GM19372 (cell line): ENCODE measurements at regions not wholly inside any gene's neighbourhood (a gene's known extent, or its start where the extent isn't known, plus 50 kb on each side); places are given as distances from the start of the nearest gene placed in this dataset.

Source experiments
- ATAC-seq: cut with Tn5 transposase; IDR thresholded peaks from one replicate; pipeline ENCODE4 v1.9.1; 2021; ENCODE audit warnings: mild to moderate bottlenecking, low read depth, moderate library complexity; ENCODE audit not compliant: unreplicated experiment

- no peak for ATAC-seq
Observed at GRCh38 chr2:199631129-199631528, 173.4 kb upstream of the SATB2 start.

DNA sequence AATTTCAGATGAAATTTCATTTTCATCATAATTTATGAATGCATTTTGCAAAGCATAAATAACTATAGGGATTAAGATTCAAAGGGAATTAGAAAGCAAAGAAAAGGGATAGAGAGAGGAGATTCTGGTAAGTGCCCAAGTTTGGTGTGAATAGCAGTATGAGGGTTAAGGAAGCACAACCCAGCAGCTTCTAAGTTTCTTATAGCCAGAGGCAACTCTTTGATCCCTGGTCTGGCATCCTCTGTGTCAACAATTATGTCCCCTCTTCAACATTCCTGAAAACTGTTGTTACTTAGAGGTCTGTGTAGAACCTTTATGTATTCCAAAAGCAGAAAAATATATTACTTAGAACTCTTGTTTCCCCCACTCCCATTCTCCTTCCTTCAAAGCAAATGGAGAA is 171.6 kb upstream of the SATB2 start:
- ATAC-seq = no peak

DNA sequence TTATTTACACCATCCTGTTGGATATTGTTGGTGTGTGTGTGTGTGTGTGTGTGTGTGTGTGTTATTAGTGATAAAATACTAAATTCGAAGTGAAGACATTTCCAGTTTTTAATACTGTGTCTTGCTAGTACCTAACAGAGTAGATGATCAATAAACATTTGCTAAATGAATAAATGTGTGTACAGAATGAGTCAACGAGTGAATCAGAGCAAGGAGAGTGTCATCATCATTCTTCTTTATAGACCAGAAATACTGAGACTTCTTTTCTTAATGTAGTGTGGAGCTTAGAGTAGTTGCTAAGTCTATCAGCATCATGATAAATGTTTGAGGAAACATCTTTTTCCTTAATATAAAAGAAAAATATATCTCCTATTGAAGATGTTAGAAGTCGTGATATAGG is 169.7 kb upstream of the SATB2 start:
- ATAC-seq = no peak

DNA sequence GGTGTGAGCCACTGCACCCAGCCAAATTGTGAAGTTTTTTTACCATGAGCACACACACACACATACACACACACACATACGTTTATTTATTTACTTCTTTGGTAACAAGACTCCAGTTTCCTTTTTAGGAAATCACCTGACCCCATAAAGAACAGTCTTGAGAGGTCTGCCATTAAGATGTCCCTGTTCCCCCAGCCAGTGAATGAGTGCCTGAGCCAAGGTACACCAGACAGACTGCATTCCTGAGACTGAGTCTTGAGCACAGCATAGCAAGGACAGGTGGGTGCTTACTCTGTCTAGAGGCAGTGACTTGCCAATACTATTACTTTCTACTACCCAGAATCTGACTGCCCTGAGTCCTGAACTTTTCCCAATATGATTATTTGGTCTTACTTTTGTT is 167.2 kb upstream of the SATB2 start:
- no peak for ATAC-seq

GRCh38 chr2:199612509-199613130 is 154.9 kb upstream of the SATB2 start:
- ATAC-seq = no peak

DNA sequence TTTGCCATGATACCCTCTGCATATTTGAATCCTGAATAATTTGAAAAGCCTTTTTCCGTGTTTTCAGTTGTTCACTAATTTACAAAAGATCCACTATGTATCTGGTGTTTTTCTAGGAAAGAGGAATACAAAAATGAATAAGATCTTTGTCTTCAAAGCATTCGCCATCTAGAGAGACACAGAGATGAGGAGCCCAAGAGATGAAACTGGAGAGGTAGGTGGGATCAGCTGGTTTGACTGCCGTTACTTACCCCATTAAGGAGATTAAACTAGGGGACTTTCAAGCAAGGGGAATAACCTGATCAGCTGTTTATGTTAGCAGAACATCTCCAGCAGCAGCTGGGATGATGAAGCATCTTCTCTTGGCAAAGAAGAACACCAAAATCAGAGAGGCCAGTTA is 150.2 kb upstream of the SATB2 start:
- no peak for ATAC-seq

DNA sequence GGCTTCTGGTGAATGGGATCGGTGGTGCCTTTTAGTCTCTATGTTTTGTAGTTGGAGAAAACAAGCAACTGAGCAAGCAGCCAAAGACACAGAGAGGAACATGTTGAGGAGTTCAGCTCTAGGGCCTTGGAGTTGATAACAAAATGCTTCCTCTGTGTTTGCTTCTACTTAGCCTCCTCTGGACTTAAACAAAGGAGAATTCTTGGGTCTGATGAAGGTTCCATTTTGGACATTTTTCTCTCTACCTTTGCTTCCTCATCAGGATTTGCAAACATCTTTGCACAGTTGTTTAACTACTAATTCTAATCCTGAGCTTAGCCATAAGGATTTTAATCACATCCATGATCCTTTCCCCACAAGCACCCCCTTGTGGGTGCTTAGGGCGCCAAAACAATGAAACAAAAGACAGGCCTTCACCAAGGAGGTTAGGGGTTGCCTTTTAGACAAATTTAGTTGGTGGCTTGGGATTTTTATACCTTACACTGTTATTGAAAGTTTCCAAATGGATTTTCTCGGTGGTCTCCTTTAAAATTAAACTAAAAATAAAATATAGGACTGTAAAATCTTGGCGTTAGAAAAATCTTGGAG is 148.5 kb upstream of the SATB2 start:
- ATAC-seq = no peak

DNA sequence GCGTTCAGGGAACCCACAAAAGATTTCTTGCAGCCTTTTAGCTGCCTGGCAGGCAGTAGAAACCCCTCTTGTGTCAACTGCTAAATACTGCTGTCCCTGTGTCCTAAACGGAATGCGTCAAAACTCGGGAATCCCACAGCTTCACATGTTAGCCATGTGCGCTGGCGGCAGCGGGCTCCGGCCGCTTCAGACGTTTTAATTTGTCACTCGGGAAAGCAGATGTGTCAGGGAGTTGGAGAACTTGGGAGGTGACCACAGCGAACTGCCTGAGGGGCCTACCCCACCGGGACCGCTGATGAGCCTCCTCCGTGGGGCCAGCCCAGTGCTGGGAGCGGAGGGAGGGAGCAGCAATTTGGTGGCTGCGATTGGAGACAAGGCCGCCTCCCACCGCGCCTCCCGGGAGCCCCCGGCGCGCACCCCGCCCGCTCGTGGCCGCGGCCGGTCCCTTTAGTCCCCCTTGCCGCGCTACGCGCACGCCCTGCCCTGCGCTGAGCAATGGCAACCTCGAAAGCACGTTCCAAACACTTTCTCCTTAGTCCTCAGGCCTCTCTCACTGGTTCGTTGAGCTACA is 146.1 kb upstream of the SATB2 start:
- no peak for ATAC-seq

DNA sequence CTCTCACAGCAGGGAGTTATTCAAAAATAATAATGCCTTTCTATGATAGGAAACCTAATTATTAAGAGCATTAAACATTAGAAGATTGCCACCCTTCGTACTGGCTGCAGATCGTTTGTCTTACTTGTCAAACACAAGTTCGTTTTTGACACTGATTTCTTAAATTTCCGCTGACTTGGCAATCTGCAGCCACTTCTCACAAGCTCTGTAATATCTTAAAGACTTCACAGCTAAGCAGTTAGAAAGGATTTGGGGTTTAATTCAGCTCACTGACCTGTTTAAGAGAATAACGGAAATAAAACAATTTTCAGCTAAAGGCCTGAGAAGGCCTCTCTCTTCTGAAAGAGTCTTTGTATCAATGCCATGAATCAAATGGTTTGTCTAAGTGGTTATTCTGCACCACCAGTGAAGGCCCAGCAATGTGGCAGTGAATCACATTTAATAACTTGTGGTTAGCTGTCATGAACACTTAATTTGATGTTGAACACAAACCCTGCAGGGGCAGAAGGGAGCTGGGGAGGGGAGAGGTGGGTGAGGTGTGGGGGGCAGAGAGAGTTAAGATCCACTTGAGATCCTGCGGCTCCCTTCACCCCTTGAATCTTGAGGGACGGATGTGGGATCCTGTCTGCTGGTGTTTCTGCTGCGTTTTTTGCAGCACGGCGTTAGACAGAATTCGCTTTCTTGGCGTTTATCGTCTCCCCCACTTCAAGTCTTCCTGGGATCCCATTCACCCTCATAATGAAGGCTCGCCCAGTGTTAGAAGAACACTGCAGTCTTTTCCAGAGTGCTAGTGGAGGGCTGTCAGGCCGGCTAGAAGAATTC is 145.4 kb upstream of the SATB2 start:
- no peak for ATAC-seq

DNA sequence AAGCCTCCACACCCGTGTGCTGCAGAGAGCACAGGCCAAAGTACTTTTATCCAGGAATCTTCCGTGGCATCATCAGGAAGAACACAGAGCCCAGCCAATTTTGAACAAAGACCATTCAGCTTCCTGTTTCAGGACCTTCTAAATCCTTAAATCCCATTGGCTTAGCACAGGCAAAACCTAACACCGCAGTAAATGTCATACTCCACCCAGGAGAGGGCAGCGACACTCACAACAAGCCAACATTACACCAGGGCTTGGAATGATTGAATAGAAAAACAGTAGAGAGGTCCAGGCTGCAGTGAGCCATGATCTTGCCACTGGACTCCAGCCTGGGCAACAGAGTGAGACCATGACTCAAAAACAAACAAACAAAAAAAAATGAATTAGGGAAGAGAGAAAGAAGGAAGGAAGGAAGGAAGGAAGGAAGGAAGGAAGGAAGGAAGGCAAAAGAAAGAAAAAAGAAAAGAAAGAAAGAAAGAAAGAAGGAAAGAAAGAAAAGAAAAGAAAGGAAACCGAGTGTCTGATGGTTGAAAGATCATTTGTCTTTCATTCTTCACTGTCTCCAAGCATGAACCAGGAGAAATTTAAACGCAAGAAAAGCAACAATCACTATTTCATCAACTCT is 144.6 kb upstream of the SATB2 start:
- ATAC-seq = no peak

DNA sequence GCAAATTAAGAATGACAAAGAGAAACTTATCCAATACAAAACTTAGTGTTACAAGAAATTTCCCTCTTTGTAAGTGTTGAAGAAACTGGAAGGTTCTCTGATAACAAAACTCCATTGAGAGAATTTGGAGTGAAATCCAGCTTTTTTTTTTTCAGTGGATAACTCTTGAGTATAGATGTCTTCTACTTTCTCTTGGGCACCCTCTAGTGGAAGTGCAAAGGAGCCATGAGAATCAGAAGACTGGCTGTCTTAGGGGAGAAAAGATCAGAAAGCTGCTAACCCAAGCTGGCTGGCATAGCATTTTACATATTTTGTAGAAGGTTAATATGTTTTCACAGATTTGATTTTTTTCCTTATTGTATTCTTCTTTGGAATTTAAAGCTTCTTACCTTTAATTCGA is 138.8 kb upstream of the SATB2 start:
- ATAC-seq = no peak

DNA sequence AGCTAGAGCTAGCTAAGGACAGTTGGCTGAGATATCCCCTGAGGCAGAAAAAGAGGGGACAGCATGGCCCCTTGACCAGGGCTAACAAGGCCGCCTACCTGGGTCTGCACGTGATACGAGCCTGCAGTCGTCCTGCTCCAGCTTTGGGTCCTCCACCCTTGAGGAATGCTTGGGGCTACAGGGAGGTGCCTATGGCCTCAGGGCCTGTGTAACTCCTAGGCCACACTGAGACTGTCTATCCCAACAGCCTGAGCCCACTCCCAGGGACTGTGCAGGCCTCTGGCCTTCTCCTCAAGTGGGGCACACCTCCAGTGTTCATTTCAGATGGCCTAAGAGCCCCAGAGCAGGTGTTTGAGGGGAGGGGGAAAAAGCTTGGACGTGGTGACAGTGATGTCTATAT is 136.7 kb upstream of the SATB2 start:
- ATAC-seq = no peak

DNA sequence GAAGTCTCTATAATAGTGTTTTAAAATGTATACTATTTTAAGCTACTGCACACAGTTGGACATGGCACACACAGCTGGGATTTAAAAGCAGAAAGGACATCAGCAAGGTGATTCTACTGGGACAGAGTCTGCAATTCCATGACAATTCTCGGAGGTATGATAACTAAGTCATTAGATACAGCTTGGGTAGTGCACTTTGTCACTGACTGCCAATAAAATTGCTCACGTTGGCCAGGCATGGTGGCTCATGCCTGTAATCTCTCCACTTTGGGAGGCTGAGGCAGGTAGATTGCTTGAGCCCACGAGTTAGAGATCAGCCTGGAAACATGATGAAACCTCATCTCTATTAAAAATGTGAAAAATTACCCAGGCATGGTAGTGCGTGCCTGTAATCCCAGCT is 134.1 kb upstream of the SATB2 start:
- ATAC-seq = no peak

GRCh38 chr2:199590321-199591203 is 132.8 kb upstream of the SATB2 start:
- no peak for ATAC-seq

GRCh38 chr2:199589306-199589705 is 131.6 kb upstream of the SATB2 start:
- ATAC-seq = no peak

- ATAC-seq = no peak
Observed at GRCh38 chr2:199588054-199588453, 130.3 kb upstream of the SATB2 start.

DNA sequence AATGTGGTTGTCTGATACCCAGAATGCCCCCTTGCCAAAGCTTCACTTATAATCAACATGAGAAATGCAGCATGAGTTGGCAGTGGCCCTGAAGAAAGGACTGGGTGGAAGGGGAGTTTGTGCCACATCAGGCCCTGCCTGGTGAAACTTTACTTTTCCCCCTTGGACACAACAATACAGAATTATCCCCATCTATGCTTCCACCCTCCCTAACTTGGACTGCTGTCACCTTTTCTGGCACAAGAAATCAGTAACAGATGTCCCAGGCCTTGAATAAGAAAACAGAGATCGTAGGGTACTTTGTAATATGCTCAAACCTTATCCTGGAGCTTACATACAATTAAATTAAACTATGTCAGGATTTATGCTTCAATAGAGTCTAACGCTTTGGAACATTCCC is 128.9 kb upstream of the SATB2 start:
- no peak for ATAC-seq

DNA sequence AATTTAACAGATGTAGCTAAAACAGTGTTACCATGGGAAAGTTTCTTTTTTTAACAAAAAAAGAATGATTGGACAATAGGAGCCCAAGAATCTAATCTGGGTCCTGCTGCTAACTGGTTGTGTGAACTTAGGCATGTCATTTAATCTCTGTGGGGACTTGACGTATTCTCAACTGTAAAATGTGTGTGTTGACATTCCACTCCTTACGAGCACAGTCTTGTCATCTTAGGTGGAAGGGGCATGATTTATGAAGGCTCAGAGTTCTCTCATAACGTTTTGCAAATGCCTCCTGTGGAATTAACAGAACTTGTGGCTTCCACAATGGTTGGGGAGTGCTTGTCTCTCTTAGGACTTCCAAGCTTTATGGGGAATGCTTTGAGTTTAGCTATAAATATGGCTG is 125.9 kb upstream of the SATB2 start:
- no peak for ATAC-seq

GRCh38 chr2:199581935-199582360 is 124.2 kb upstream of the SATB2 start:
- ATAC-seq = no peak

- ATAC-seq = no peak
Observed at GRCh38 chr2:199581408-199581807, 123.7 kb upstream of the SATB2 start.
